ENCODE measurements at regions not wholly inside any gene's neighbourhood (a gene's known extent, or its start where the extent isn't known, plus 50 kb on each side); places are given as distances from the start of the nearest gene placed in this dataset.

- TF ChIP-seq REST (IDR thresholded peaks at IDR 0.05; ENCODE audit: borderline replicate concordance in 1 of 2, low read depth in 1 of 2, low read length in 2 of 2): no peak
- TF ChIP-seq CTCF (CRISPR knock-in tag; IDR thresholded peaks at IDR 0.05): no peak
- no peak for TF ChIP-seq YEATS2 (CRISPR knock-in tag; IDR thresholded peaks at IDR 0.05; ENCODE audit: borderline replicate concordance)
- no peak for TF ChIP-seq HOXA7 (CRISPR knock-in tag; IDR thresholded peaks at IDR 0.05)
- TF ChIP-seq NBN (conservative IDR thresholded peaks at IDR 0.05): no peak
- TF ChIP-seq ZNF577 (CRISPR knock-in tag; IDR thresholded peaks at IDR 0.05; ENCODE audit: borderline replicate concordance, low read depth): no peak
- no peak for TF ChIP-seq BRD4 (CRISPR knock-in tag; IDR thresholded peaks at IDR 0.05)
- no peak for TF ChIP-seq TOPORS (CRISPR knock-in tag; IDR thresholded peaks at IDR 0.05)
These were observed 163.5 kb upstream of the KIF2B start for GRCh38 chr17:53659181-53659580.

Data from HepG2 (cell line).